C1 segment of cervical spinal cord (tissue), 14 donors: ENCODE measurements at regions not wholly inside any gene's neighbourhood (a gene's known extent, or its start where the extent isn't known, plus 50 kb on each side); places are given as distances from the start of the nearest gene placed in this dataset.
A peak's percentile ranks its signal among the peaks of the same experiment; 100 is the strongest.
"Not testable (repeated sequence)": the region's sequence is repeated elsewhere in the genome, so short reads cannot be mapped to it uniquely, and the experiment has no call there.

Source experiments
- DNase-seq, 14 donors: peaks; one replicate each; lab custom pipeline; 2025; lab: John Stamatoyannopoulos, UW

DNA sequence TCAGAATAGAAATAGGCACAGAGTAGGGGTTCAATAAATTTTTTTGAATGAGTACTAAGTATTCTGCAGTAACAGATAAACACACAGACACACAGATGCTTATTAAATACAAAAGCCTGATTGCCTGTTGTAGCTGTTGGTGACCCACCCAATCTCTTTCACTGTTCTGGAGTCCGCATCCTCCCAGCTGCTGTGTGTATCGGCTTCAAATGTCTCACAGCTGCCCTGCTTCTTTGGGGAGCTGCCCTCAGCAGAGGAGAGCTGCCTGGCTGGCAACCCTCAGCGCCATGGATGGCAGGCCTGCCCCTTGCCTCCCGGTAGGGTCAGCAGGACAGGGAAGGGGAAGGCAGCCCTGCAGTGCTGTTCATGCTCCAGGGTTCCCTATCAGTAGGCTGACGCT lies 50.5 kb upstream of the PRNP start:
- DNase-seq: no peak

DNA sequence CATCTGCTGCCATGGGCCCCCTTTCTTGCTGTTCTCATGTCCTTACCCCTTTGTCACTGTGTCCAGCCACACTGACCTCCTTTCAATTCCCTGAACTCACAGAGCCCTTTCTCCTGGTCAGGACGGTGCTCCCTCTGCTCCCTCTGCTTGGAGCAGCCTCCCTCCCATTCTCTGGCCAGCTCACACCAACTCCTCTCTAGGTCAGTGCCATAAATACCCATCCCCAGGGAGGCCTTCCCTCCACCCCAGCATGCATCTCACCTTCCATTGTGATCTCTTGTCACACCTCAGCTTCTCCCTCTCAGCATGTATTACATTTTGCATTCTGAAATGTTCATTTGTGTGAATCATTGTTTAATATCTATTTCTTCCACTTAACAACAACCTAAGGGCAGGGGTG lies 50.9 kb upstream of the PRNP start:
- DNase-seq: no peak

DNA sequence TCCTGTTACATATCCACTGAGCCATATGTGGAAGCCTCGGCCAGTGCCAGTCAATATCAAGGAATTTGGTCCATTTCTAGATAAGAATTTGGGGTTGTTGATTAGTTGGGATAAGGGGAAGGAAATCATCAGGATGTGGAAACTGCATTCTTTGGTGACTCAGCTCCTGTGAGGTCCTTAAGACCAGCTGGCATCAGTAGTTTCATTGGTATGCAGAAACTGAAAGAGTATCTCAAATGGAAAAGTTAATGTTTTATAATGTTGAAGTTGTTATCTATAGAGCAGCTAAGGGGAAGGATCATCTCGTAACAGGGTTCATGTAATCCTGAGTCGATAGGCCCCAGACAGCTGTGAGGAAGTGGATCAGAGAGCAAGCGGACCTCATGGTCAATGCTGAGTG lies 52.5 kb upstream of the PRNP start:
- no peak for DNase-seq

DNA sequence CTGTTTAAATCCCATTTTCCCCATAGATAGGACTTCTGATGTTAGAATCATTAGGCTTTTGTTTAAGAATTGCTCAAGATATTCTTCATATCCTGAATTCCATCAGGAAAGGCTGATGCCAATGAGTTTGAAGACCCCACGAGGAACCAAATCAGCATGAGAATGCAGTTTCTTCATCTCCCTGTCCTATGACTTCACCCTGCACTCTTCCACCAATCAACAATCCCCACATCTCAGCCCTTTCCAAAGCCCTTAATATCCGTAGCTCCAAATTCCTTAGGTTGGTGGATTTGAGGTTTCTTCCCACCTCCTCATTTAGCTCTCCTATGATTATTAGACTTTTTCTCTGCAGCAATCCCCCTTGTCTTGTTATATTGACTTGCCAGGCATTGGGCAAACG lies 52.9 kb upstream of the PRNP start:
- DNase-seq: no peak

DNA sequence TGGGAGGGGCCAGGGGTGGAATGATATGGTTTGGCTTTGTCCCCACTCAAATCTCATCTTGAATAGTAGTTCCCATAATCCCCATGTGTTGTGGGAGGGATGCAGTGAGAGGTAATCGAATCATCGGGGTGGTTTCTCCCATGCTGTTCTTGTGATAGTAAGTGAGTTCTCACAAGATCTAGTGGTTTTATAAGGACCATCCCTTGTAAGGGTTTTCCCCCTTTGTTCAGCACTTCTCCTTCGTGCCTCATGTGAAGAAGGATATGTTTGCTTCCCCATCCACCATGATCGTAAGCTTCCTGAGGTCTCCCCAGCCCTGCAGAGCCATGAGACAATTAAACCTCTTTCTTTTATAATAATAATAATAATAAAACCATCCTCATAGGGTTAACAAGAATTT lies 53.4 kb upstream of the PRNP start:
- DNase-seq: no peak

DNA sequence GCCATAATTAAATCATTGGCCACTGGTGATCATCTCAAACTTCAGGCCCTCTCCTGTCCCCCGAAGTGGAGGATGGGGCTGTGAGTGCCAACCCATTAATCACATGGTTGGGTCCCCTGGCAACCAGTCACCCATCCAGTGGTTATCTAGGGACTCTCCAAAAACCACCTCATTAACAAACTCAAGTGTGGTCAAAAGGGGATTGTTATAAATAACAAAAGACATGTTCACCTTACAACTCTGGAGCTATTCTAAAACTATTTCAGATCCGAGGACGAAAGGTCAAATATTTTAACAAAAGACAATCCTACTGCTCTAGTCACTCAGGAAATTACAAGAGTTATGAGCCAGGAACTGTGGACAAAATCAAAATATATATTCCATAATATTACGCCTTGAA lies 60.0 kb upstream of the PRNP start:
- DNase-seq: no peak

DNA sequence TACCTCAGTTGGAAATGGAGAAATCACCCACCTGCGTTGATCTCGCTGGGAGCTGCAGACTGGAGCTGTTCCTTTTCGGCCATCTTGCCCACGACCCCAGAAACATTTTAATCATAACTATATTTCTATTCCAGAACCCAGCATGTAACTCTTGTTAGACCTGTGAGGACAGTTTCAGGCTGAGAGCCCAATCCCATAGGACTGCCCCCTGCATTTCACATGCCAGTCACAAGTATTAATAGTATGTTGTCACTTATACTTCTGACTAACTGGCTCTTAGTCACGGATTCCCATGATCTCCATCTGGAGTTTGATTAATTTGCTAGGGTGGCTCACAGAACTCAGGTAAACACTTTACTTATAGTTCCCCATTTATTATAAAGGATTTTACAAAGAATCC lies 60.6 kb upstream of the PRNP start:
- no peak for DNase-seq

DNA sequence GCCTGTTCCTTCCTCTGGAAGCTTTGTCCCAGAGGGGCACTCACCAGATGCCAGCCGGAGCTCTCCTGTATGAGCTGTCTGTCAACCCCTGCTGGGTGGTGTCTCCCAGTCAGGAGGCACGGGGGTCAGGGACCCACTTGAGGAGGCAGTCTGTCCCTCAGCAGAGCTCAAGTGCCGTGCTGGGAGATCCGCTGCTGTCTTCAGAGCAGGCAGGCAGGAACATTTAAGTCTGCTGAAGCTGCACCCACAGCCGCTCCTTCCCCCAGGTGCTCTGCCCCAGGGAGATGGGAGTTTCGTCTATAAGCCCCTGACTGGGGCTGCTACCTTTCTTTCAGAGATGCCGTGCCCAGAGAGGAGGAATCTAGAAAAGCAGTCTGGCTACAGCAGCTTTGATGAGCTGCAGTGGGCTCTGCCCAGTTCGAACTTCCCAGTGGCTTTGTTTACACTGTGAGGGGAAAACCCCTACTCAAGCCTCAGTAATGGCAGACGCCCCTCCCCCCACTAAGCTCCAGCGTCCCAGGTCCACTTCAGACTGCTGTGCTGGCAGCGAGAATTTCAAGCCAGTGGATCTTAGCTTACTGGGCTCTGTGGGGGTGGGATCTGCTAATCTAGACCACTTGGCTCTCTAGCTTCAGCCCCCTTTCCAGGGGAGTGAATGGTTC lies 61.5 kb upstream of the PRNP start:
- DNase-seq: not testable (repeated sequence)

DNA sequence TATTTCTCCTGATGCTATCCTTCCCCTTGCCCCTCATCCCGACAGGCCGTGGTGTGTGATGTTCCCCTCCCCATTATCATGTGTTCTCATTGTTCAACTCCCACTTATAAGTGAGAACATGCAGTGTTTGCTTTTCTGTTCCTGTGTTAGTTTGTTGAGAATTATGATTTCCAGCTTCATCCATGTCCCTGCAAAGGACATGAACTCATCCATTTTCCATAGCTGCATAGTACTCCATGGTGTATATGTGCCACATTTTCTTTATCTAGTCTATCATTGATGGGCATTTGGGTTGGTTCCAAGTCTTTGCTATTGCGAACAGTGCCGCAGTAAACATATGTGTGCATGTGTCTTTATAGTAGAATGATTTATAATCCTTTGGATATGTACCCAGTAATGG lies 67.1 kb upstream of the PRNP start:
- DNase-seq: not testable (repeated sequence)

DNA sequence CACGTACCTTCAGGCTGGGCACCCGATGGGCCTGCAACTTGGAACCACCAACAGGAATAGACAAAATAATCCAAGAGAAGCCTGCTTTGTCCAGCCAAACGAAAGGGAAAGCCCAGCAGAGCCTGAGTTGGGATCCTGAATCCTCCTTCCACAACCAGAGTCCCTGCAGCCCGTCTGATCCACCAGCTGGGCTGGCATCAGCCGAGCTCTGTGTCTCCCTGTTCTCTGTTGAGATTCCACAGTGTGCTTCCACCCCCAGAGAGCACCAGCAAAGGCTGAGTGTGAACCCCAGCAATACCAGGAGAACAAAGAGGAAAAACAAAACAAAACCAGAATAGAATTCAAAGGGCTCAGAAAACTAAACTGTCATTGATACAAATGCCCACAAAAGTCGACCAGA lies 68.8 kb upstream of the PRNP start:
- DNase-seq: no peak

DNA sequence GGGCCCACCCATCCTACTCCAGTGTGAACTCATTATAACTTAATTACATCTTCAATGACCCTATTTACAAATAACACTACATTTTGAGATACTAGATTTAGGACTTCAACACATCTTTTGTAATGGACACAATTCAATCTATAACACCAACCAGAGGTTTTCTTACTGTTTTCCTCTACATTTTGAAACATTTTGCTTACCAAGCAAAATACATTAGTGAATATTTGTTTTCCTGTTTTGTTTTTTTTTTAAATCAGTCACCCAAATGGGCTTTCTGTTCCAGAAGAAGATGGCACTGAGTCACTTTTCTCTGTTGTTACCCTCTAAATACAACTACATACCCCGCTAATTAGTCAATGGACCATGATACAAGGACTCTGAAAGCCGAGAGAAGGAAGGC lies 69.2 kb upstream of the PRNP start:
- no peak for DNase-seq

DNA sequence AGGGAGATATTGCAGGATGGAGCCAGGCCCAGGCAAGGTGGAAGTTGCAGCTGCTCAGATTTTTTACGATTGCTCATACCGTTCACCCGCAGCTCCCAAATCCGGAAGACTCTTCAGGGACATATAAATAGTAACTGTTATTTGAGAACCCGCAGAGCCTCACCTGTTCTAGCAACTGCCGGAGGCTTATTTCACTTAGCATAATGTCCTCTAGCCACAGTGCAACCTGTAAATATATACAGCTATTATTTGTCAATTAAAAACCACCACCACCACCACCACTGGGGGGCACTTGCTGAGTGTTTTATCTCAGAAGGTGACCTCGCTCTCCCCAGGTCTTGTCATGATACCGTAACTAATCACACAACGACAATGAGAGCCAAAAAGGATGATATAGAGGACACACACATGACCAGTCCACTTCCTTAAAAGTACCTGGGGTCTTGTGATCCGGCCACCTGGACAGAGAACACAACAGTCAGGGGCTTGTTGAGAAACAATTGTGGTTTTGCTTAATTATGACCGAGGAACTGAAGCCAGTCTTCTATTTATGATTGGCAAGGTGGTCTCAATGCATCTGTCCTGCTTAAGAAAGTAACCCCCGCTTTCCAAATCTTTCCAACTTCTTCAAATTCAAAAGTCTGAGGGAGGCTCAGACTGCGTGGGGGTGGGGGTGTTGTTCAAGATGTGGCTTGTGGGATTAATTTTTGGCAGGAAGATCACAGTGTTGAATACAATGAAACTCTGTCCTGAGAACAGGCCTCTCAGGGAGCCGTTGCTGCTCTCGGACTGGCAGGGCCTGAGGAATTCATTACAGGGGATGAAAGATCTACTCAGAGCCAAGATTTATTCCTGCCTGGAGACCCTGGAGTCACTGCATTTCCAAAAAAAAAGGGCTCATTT lies 72.3 kb upstream of the PRNP start:
- DNase-seq: peak in 12 of 14 donors; percentile 41 to 87 (median 66)

DNA sequence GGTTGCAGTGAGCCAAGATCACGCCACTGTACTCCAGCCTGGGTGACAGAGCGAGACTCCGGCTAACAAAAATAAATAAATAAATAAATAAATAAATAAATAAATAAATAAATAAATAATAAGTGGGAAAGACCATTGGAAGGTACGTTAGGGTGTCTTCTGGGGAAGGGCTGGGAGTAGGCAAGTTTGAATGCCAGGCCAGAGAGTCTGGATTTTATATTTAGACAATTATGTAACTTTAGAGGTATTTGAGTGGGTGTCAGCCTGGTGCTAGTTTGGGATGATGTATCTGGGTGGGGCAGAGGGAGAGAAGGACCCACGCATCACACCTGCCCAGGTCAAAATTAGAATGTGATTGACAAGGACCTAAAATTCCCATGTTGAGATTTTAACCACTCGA lies 73.1 kb upstream of the PRNP start:
- DNase-seq: no peak

DNA sequence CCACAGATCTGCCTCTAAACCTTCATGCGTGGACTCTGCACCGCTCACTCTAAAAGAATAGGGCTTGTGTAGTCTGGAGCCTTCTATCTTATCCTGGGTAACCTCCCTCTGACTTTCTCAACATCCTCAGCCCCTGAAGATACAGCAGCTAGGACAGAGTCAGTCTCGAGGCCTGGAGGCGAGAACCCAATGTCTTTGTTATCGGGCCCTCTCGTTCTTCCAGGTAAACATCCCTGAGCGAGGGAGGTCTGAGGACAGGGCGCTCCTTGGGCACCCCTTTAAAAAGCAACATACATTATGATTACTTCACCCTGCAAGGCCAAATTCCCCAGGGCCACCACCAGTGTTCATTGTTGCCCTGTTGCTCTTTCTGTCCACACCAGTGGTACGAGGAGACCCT lies 75.4 kb upstream of the PRNP start:
- no peak for DNase-seq

DNA sequence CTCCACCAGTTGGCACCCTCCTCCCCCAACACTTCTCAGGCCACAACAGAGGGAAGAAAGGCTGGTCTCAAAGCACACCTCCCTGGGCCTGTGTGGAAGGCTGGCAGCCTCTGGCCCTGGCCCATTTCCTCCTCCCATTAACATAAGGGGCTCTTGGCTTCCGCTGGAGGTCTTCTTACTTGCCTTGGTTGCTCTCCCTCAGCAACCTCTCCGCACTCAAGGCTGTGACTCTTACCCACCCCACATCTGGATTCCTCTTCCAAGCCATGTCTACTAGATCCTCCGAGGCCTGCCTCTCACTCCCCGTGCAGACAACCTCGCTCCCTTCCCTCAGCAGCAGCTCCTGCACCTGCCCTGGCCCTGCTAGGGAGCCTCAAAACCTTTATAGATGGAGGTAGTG lies 76.7 kb upstream of the PRNP start:
- no peak for DNase-seq

DNA sequence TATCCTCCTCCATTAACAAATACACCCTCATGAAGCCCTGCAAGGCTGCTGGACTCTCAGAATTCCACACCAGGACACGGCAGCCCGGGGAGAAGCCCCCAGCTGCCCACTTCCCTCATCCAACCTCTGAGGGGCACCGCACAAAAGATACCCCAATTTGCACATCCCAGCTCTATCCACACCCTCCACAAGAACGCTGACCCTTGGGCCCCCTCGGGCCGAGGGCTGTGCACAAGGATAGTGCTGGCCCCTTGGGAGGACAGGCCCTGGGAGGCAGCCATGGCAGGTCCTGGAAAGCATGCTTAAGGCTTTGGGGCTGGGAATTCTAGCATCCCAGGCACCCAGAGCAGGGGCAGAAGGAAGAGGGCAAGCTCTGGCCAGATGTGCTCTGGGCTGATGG lies 77.4 kb upstream of the PRNP start:
- no peak for DNase-seq

DNA sequence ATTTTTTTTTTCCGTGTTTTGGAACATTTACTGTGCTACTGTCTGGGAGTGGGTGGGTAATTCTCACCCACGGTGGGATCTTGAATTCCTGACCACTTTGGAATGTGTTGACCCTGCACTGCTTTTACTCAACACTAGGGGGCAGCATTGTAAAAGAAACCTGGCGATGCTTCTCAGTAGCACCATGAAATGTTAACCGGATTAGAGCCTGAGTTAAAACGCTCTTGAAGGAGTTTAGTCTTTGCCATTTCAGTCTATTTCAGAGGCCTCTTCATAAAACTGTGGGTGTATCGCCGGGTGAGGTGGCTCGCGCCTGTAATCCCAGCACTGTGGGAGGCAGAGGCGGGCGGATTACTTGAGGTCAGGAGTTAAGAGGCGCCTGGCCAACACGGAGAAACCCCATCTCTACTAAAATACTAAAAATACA lies 79.0 kb upstream of the PRNP start:
- peak in 9 of 14 donors; percentile 11 to 59 (median 30) for DNase-seq

DNA sequence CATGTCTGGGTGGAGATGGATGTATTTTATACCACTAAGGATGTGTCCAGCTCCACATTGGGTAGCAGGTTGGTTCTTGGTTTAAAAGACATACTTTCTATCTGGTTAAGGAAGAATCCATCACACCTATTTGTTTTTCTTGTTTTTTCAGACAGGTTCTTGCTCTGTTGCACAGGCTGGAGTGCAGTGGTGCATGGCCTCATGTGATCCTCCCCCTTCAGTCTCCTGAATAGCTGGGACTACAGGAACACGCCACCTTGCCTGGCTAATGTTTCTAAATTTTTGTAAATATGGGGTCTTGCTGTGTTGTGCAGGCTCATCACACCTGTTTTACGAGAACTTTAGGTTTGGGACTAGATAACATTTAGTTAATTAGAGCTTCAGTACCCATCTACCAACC lies 80.2 kb upstream of the PRNP start:
- DNase-seq: no peak

DNA sequence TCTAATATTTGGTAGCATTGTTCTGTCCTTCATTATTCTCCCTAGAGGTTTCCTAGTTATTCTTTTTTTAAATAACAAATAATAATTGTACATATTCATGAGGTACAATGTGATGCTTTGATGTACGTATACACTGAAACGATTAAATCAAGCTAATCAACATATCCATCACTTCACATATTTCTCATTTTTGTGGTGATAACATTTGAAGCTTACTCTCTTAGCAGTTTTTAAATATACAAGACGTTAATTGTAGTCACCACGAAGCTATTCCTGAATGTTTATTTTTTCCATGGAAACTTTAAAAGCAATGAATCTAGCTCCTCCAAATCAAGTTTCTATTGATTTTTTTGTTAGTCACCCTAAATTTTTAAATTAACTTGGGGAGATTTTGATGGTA lies 81.1 kb upstream of the PRNP start:
- no peak for DNase-seq

DNA sequence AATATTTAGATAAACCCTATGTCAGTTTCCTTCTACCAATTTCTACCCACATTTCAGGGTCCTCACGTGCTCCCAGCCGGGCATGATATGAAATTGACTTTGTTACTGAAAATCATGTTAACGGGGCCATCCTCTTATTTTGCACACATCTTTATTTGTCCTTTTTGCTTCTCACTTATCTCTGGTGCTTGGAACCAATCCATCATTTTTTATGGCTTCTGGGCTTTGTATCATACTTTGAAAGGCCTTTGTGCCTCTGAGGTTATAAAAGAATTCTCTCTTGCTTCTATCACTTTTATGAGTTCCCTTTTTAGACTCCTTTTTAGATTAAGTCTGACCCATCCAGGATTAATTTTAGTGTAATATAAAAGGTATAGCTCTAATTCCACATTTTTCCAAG lies 81.7 kb upstream of the PRNP start:
- DNase-seq: no peak

DNA sequence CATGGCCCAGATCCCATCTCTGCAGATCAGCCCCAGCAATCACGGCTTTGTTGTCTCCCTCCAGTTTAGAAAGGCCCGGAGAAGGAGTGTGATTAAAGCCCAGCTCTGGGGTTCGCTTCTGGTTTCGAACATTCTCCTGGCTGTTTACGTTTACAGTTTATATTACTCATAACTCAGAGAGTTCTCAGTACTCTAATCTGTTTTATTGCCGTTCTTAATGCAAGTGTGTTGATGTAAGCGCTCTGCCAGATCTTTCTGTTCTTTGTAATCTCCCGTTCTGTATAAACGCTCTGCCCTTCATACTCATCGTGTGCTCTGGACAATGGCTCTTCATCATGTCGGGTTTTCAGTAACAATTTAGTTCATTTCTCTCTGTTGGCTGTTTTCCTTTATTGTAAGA lies 82.5 kb upstream of the PRNP start:
- no peak for DNase-seq

DNA sequence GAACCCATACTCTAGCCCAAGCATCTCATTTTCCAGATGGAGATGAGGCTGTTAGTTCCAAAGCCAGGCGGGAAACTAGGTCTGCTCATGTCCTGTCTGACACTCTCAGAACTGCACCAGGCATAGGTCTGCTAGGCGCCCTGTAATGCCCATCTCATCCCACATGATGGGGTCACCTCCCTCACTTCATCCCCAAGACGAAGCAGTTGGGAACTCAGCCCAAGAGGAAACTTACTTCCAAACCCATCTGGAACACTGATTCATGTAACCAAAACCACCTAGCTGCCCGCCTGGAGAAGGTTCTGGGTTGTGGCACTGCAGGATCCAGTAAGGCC lies 84.0 kb upstream of the PRNP start:
- no peak for DNase-seq

DNA sequence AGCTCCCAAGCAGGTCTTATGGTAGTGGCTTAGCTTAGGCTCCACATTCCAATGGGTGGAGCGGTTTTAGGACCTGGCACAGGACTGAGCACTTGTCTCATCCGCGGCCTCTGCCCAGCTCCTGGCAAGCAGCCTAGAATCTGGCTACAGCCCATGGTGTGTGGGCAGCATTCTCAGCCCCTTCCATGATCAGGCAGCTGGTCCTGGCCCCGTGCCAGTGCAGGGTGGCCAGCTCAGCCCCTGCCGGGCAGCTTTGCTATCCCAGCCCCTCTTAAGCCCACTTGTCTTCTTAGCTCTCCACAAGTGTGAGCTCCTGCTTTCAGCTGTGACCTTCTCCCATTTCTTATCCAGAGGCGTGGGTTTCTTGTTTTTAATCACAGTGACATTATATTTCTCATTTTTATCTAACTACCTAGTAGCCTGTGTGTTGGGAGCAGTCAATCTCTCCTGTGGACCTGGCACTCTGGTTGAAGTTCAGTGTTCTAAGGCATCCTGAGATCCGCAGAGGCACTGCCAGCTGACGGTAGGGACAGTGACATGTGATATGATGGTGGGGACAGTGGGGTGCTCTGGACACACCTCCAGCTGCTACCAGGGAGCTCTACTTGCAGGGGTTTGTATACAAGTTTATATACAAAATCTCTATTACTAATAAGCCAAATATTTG lies 84.5 kb upstream of the PRNP start:
- peak in 12 of 14 donors; percentile 21 to 83 (median 54) for DNase-seq
